ENCODE measurements at regions not wholly inside any gene's neighbourhood (a gene's known extent, or its start where the extent isn't known, plus 50 kb on each side); places are given as distances from the start of the nearest gene placed in this dataset.
"Not testable (repeated sequence)": the region's sequence is repeated elsewhere in the genome, so short reads cannot be mapped to it uniquely, and the experiment has no call there.

DNA sequence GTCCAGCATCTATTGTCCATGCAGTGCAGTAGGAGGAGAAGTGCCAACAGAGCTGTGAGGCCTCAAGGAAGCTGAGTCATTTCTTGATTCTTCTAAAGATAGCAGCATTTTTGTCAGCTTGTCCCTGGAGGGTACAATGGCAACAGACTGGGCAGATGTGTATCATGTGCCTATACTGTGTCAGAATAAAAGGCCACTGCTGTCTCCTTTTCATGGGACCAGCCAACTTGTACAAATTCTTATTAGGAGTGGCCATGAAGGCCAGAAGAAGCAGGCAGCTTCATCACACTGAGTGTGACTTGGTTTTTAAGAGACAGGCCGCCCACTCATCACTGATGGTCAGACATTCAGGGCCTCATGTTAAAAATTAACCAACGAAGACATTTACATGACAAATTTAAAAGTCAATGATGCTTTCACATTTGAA lies 185.0 kb upstream of the FAM241A start:
- Histone ChIP-seq H3K36me3 (replicated peaks in 1 of 2) (no peaks in the 10 kb centered on the region), H3K27ac (no peak overlapping the region), H3K4me1 (replicated peaks in 1 of 2) (no peaks in the 10 kb centered on the region), H3K27me3 (no peaks in the 10 kb centered on the region), H3K9me3 (replicated peaks in 1 of 3) (no peaks in the 10 kb centered on the region), H3K4me3 (no peak overlapping the region)
- 75 to 84% (median 81%) methylated on average over 2 of the region's 2 CpGs for WGBS, 4 donors
- no peak for TF ChIP-seq POLR2A (IDR thresholded peaks at IDR 0.05)
- TF ChIP-seq, protein P1, sequence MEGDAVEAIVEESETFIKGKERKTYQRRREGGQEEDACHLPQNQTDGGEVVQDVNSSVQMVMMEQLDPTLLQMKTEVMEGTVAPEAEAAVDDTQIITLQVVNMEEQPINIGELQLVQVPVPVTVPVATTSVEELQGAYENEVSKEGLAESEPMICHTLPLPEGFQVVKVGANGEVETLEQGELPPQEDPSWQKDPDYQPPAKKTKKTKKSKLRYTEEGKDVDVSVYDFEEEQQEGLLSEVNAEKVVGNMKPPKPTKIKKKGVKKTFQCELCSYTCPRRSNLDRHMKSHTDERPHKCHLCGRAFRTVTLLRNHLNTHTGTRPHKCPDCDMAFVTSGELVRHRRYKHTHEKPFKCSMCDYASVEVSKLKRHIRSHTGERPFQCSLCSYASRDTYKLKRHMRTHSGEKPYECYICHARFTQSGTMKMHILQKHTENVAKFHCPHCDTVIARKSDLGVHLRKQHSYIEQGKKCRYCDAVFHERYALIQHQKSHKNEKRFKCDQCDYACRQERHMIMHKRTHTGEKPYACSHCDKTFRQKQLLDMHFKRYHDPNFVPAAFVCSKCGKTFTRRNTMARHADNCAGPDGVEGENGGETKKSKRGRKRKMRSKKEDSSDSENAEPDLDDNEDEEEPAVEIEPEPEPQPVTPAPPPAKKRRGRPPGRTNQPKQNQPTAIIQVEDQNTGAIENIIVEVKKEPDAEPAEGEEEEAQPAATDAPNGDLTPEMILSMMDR (IDR thresholded peaks at IDR 0.05): no peak
- intact Hi-C loops (cut with DNase I): no loop called here
- no peak for DNase-seq

DNA sequence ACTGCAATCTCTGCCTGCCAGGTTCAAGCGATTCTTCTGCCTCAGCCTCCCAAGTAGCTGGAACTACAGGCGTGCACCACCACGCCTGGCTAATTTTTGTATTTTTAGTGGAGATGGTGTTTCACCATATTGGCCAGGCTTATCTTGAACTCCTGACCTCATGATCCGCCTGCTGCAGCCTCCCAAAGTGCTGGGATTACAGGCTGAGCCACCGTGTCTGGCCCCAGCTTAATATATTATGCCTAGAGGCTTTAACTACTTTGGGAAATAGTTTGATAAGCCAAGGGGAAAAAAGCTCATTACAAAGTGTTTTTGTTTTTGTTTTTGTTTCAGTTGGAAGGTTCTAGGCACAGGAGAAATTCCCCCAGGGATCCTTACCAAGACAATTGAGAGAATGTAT lies 184.2 kb upstream of the FAM241A start:
- DNase-seq; H3K4me3 ChIP-seq; H3K27ac ChIP-seq; intact Hi-C loops (cut with DNase I); H3K9me3 ChIP-seq (replicated peaks in 1 of 3); H3K36me3 ChIP-seq (replicated peaks in 1 of 2); H3K27me3 ChIP-seq; H3K4me1 ChIP-seq (replicated peaks in 1 of 2): not testable (repeated sequence)
- 70 to 81% (median 80%) methylated on average over 5 of the region's 5 CpGs for WGBS, 4 donors

DNA sequence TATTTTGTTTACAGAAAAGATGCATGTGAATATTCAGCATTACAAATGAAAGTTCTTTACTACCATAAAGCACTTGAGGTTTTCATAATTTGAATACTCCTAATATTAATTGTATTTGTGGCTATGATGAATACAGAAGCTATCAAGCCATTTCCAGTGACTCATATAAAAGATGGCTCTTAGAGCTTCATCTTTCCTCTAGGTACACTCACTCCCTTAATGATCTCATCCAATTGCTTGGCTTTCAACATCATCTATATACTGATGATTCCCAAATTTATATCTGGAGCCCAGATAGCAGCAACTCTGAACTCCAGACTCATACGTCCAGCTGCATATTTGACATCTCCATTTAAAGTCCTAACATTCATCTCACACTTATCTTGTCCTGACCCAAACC lies 183.4 kb upstream of the FAM241A start:
- Histone ChIP-seq H3K27me3 (no peaks in the 10 kb centered on the region), H3K4me1 (replicated peaks in 1 of 2) (no peaks in the 10 kb centered on the region), H3K9me3 (replicated peaks in 1 of 3) (no peaks in the 10 kb centered on the region), H3K4me3 (no peak overlapping the region), H3K36me3 (replicated peaks in 1 of 2) (no peaks in the 10 kb centered on the region), H3K27ac (no peak overlapping the region)
- intact Hi-C loops (cut with DNase I): no loop called here
- 58 to 65% (median 62%) methylated on average over 1 of the region's 1 CpG for WGBS, 4 donors
- TF ChIP-seq, protein P1 (IDR thresholded peaks at IDR 0.05): no peak
- no peak for TF ChIP-seq POLR2A (IDR thresholded peaks at IDR 0.05)
- DNase-seq: no peak

DNA sequence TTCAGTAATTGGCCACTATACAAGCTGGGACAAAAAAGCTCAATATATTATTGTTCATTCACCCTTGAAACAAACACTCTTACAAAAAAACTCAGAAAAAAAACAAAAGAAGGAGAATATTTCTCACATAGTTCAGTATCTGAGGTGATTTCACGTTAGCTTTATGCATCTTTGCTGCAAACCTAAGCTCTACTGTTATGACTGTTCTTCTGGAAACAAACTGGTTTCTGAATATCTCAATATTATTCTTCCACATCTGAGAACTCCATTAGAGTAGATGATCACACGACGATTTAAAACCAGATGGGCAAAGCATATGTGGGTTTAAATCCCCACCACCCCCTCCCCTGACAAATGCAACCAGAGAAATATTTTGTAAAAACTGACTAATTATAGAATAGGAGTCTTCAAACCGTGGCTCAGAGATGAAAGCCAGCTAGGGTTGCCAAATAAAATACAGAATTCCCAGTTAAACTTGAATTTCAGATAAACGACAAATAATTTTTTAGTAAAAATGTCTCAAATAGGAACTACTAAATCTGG lies 182.0 kb upstream of the FAM241A start:
- Histone ChIP-seq H3K4me1 (replicated peaks in 1 of 2) (no peaks in the 10 kb centered on the region), H3K27ac (no peak overlapping the region), H3K4me3 (no peak overlapping the region), H3K27me3 (no peaks in the 10 kb centered on the region), H3K36me3 (replicated peaks in 1 of 2) (no peaks in the 10 kb centered on the region), H3K9me3 (replicated peaks in 1 of 3) (no peaks in the 10 kb centered on the region)
- DNase-seq: no peak
- 59 to 65% (median 61%) methylated on average over 5 of the region's 5 CpGs for WGBS, 4 donors
- intact Hi-C loops (cut with DNase I): no loop called here
- no peak for TF ChIP-seq POLR2A (IDR thresholded peaks at IDR 0.05)
- TF ChIP-seq, protein P1 (IDR thresholded peaks at IDR 0.05): no peak

DNA sequence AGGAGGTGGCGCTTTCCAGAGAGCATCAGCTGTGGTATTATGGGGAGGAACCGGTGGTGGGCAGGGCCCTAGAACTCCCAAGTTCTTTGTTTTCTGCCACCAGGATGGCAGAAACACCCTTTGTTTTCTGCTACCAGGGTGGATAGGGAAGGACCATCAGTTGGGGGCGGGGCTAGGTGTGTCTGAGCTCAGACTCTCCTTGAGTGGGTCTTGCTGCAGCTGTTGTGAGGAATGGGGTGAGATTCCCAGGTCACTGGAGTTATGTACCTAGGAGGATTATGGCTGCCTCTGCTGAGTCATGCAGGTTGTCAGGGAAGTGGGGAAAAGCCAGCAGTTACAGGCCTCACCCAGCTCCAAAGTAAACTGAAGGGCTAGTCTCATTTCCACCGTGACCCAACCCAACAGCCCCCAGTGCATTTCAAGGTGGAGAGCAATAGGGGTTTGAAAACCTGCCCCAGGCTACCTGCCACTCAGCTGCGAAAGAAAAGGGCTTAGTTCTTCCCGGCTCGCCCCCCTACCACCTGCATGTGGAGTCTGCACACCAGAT lies 167.8 kb upstream of the FAM241A start:
- intact Hi-C loops (cut with DNase I): no loop called here
- no peak for DNase-seq
- Histone ChIP-seq H3K4me3 (no peak overlapping the region), H3K9me3 (replicated peaks in 1 of 3) (no peaks in the 10 kb centered on the region), H3K4me1 (replicated peaks in 1 of 2) (no peaks in the 10 kb centered on the region), H3K36me3 (replicated peaks in 1 of 2) (no peaks in the 10 kb centered on the region), H3K27ac (no peak overlapping the region), H3K27me3 (no peaks in the 10 kb centered on the region)
- no peak for TF ChIP-seq POLR2A (IDR thresholded peaks at IDR 0.05)
- TF ChIP-seq, protein P1 (IDR thresholded peaks at IDR 0.05): no peak
- WGBS, 4 donors: 84 to 97% (median 90%) methylated on average over 6 to 7 of the region's 7 CpGs
